ENCODE measurements at regions not wholly inside any gene's neighbourhood (a gene's known extent, or its start where the extent isn't known, plus 50 kb on each side); places are given as distances from the start of the nearest gene placed in this dataset.

DNA sequence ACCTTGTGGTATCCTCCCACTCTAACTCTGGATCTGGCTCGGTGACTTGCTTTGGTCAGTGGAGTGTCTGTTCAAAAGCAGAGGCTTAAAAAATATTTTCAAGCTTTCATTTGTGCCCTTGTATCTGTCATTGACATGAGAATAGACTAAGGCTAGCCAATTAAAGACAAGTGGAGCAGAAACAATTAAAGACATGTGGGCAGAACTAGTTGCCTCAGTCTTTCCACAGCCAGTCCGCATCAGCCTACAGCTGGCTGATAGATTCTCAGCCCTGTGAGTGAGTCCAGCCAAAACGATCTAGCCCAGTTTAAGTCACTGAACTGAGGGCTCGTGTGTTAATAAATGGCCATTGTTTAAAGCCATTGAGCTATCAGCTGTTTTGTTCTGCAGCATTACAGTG, 185.2 kb upstream of the DGKB start:
- no peak for TF ChIP-seq ZNF207 (IDR thresholded peaks at IDR 0.05; ENCODE audit: borderline replicate concordance)
- no peak for TF ChIP-seq BHLHE40 (IDR thresholded peaks at IDR 0.05; ENCODE audit: low read length)
- no peak for TF ChIP-seq DPF2 (CRISPR knock-in tag; IDR thresholded peaks at IDR 0.05; ENCODE audit: borderline replicate concordance, low read depth)
- no peak for TF ChIP-seq SMC3 (IDR thresholded peaks at IDR 0.05; ENCODE audit: low read length)

Data from HepG2 (cell line).